Suprapubic skin (tissue), 3 donors: ENCODE measurements at regions not wholly inside any gene's neighbourhood (a gene's known extent, or its start where the extent isn't known, plus 50 kb on each side); places are given as distances from the start of the nearest gene placed in this dataset.

Experiments used
- CTCF ChIP-seq, 2 donors: fragments of 200-600 bp in 1 of 2; fragments of 450-650 bp in 1 of 2; sonication (generic) in 1 of 2; IDR thresholded peaks; one replicate each; pipeline ENCODE4 v1.5.1; 2016 to 2019; ENCODE audit warnings: antibody characterized with exemption in 2 of 2, mild to moderate bottlenecking in 1 of 2, moderate library complexity in 1 of 2
- POLR2A ChIP-seq, 2 donors: fragments of 450-650 bp; IDR thresholded peaks; one replicate each; pipeline ENCODE4 v1.6.1; 2017; ENCODE audit warnings: antibody characterized with exemption in 2 of 2, mild to moderate bottlenecking in 2 of 2, moderate library complexity in 2 of 2

GRCh38 chr10:108684431-108684830 is 1238.9 kb downstream of the XPNPEP1 start:
- TF ChIP-seq POLR2A (IDR thresholded peaks at IDR 0.05) (no peak), CTCF (IDR thresholded peaks at IDR 0.05) (no peak)
